Keratinocyte (primary cell): ENCODE measurements at regions not wholly inside any gene's neighbourhood (a gene's known extent, or its start where the extent isn't known, plus 50 kb on each side); places are given as distances from the start of the nearest gene placed in this dataset.

Experiments
- DNase-seq: peaks from one replicate; pipeline ENCODE4 v3.0.0-alpha.2; 2011; ENCODE audit warnings: low read depth, missing footprints, low spot score
- FAIRE-seq: peaks from 2 replicates; lab custom pipeline; 2011; peaks lifted over from hg19 to GRCh38; lab: Jason Lieb, UNC
- H2AFZ ChIP-seq: 2 replicates; pipeline ENCODE4 v1.6.0; 2012; ENCODE audit warnings: low read length, control low read depth, inconsistent platforms; ENCODE audit not compliant: control insufficient read depth
- H3K27ac ChIP-seq: 2 replicates; pipeline ENCODE4 v1.5.1; 2011; ENCODE audit warnings: low read length; ENCODE audit not compliant: control insufficient read depth, insufficient read depth
- H3K27me3 ChIP-seq: 3 replicates; pipeline ENCODE4 v1.6.0; 2011; ENCODE audit warnings: low read length; ENCODE audit not compliant: control insufficient read depth, insufficient read depth; ENCODE audit errors: extremely low read depth
- H3K36me3 ChIP-seq, 2 experiments: 2 replicates in 1 of 2; 3 replicates in 1 of 2; pipeline ENCODE4 v1.5.1; 2011; ENCODE audit warnings: low read length in 2 of 2, mild to moderate bottlenecking in 1 of 2; ENCODE audit not compliant: control insufficient read depth in 2 of 2, insufficient read depth in 2 of 2; ENCODE audit errors: extremely low read depth in 1 of 2
- H3K4me1 ChIP-seq: 3 replicates; pipeline ENCODE4 v1.5.1; 2011; ENCODE audit warnings: low read length; ENCODE audit not compliant: control insufficient read depth, insufficient read depth; ENCODE audit errors: extremely low read depth
- H3K4me2 ChIP-seq: 3 replicates; pipeline ENCODE4 v1.6.0; 2011; ENCODE audit warnings: low read depth, low read length; ENCODE audit not compliant: control insufficient read depth, insufficient read depth; ENCODE audit errors: extremely low read depth
- H3K4me3 ChIP-seq, 3 experiments: fragments of 200-600 bp in 1 of 3; sonication (generic) in 1 of 3; 2 replicates in 2 of 3; 3 replicates in 1 of 3; pipeline ENCODE4 v1.5.1; 2011 to 2016; ENCODE audit warnings: low read length in 3 of 3, mild to moderate bottlenecking in 3 of 3, control low read depth in 2 of 3, inconsistent platforms in 1 of 3, low read depth in 1 of 3, mixed read lengths in 1 of 3, mixed run types in 1 of 3, moderate library complexity in 1 of 3; ENCODE audit not compliant: control insufficient read depth in 2 of 3, insufficient read depth in 2 of 3; ENCODE audit errors: extremely low read depth in 1 of 3
- H3K79me2 ChIP-seq: 2 replicates; pipeline ENCODE4 v1.6.0; 2012; ENCODE audit warnings: low read length; ENCODE audit not compliant: control insufficient read depth, insufficient read depth
- H3K9ac ChIP-seq: 3 replicates; pipeline ENCODE4 v1.6.0; 2011; ENCODE audit warnings: low read length; ENCODE audit not compliant: control insufficient read depth, insufficient read depth; ENCODE audit errors: extremely low read depth
- H3K9me1 ChIP-seq: 3 replicates; pipeline ENCODE4 v1.6.0; 2011; ENCODE audit warnings: low read length; ENCODE audit not compliant: control insufficient read depth, insufficient read depth; ENCODE audit errors: extremely low read depth
- H3K9me3 ChIP-seq: 2 replicates; pipeline ENCODE4 v1.5.1; 2012; ENCODE audit warnings: low read depth, low read length; ENCODE audit not compliant: control insufficient read depth
- H4K20me1 ChIP-seq: 3 replicates; pipeline ENCODE4 v1.6.0; 2011; ENCODE audit warnings: low read length; ENCODE audit not compliant: control insufficient read depth, insufficient read depth; ENCODE audit errors: extremely low read depth
- CTCF ChIP-seq, 3 experiments: IDR thresholded peaks in 1 of 3; conservative IDR thresholded peaks in 1 of 3; optimal IDR thresholded peaks in 1 of 3; 2 replicates in 2 of 3; 3 replicates in 1 of 3; pipeline versions ENCODE3 to v1.5.1; 2011; ENCODE audit warnings: low read length in 3 of 3, mild to moderate bottlenecking in 3 of 3, moderate library complexity in 2 of 3, control low read depth in 1 of 3, inconsistent platforms in 1 of 3; ENCODE audit not compliant: insufficient read depth in 2 of 3; ENCODE audit errors: extremely low read depth in 1 of 3
- EZH2 ChIP-seq: IDR thresholded peaks from one replicate; pipeline ENCODE4 v1.6.1; 2012; ENCODE audit warnings: inconsistent platforms, mild to moderate bottlenecking, low read length, moderate library complexity
- dilution Hi-C: fragments of 300-500 bp; cut with MboI; formaldehyde crosslinking; loops from one replicate; pipeline ENCODE4 v1.7.0; 2020; ENCODE audit warnings: low sequenced_read_pairs; ENCODE audit not compliant: extremely low pct_ligation_motif_present

GRCh38 chr22:23485490-23485889, 94.6 kb downstream of the IGLL1 start:
- TF ChIP-seq CTCF (optimal IDR thresholded peaks at IDR 0.05 in 1 of 3, IDR thresholded peaks at IDR 0.05 in 1 of 3, conservative IDR thresholded peaks at IDR 0.05 in 1 of 3; ENCODE audit: extremely low read depth in 1 of 3, insufficient read depth in 2 of 3, low read length in 3 of 3) (no peak), EZH2 (no peak)
- DNase-seq (no peak), FAIRE-seq (peak; percentile 41)
- Histone ChIP-seq H3K36me3 (no peaks in the 10 kb centered on the region), H3K9me3 (no peaks in the 10 kb centered on the region), H3K9me1 (no peaks in the 10 kb centered on the region), H2AFZ (no peak overlapping the region), H3K9ac (no peak overlapping the region), H3K4me2 (no peak overlapping the region), H3K79me2 (no peaks in the 10 kb centered on the region), H3K27me3 (peaks cover 3% of the 10 kb centered on the region), H3K4me3 (no peak overlapping the region), H3K27ac (no peak overlapping the region), H4K20me1 (no peaks in the 10 kb centered on the region), H3K4me1 (no peaks in the 10 kb centered on the region)
- dilution Hi-C loops = no loop called here

- dilution Hi-C loops = no loop called here
Observed at GRCh38 chr22:23484651-23485050, 95.4 kb downstream of the IGLL1 start.

More at GRCh38 chr22:23484651-23485050, 95.4 kb downstream of the IGLL1 start:
- no peak overlapping the region for H3K4me3 ChIP-seq
- no peaks in the 10 kb centered on the region for H3K9me3 ChIP-seq
- no peak overlapping the region for H3K27ac ChIP-seq
- H3K27me3 ChIP-seq = peaks cover 3% of the 10 kb centered on the region
- no peaks in the 10 kb centered on the region for H3K79me2 ChIP-seq
- no peaks in the 10 kb centered on the region for H3K9me1 ChIP-seq
- H3K4me1 ChIP-seq = no peaks in the 10 kb centered on the region
- DNase-seq (no peak), FAIRE-seq (no peak)
- TF ChIP-seq CTCF (optimal IDR thresholded peaks at IDR 0.05 in 1 of 3, IDR thresholded peaks at IDR 0.05 in 1 of 3, conservative IDR thresholded peaks at IDR 0.05 in 1 of 3; ENCODE audit: extremely low read depth in 1 of 3, insufficient read depth in 2 of 3, low read length in 3 of 3) (no peak), EZH2 (no peak)
- H2AFZ ChIP-seq = no peak overlapping the region
- H3K4me2 ChIP-seq = no peak overlapping the region
- no peak overlapping the region for H3K9ac ChIP-seq
- H3K36me3 ChIP-seq = no peaks in the 10 kb centered on the region
- H4K20me1 ChIP-seq = no peaks in the 10 kb centered on the region
